ENCODE measurements at regions not wholly inside any gene's neighbourhood (a gene's known extent, or its start where the extent isn't known, plus 50 kb on each side); places are given as distances from the start of the nearest gene placed in this dataset.

- Histone ChIP-seq H3K9me3 (ENCODE audit: insufficient read depth, low read length) (no peaks in the 10 kb centered on the region), H3K4me1 (ENCODE audit: low read length) (no peaks in the 10 kb centered on the region), H3K4me3 (ENCODE audit: low read length) (no peak overlapping the region), H3K36me3 (replicated peaks; ENCODE audit: low read depth, low read length) (no peaks in the 10 kb centered on the region), H3K9ac (ENCODE audit: low read length) (no peak overlapping the region), H3K27ac (ENCODE audit: low read length) (no peak overlapping the region), H4K20me1 (ENCODE audit: insufficient read depth, low read length) (no peaks in the 10 kb centered on the region), H3K79me2 (ENCODE audit: low read length) (no peaks in the 10 kb centered on the region), H3K27me3 (ENCODE audit: low read depth, low read length) (no peaks in the 10 kb centered on the region), H2AFZ (ENCODE audit: low read depth, low read length) (no peak overlapping the region), H3K4me2 (ENCODE audit: low read length) (no peak overlapping the region)
- TF ChIP-seq CTCF (IDR thresholded peaks at IDR 0.05; ENCODE audit: low read depth, low read length) = no peak
- no peak for TF ChIP-seq EZH2phosphoT487 (IDR thresholded peaks at IDR 0.05; ENCODE audit: low read depth)
Measured at GRCh38 chr1:187257476-187257875, 428.7 kb downstream of the PLA2G4A start.

- no peak overlapping the region for H3K4me2 ChIP-seq (ENCODE audit: low read length)
- no peaks in the 10 kb centered on the region for H4K20me1 ChIP-seq (ENCODE audit: insufficient read depth, low read length)
- TF ChIP-seq CTCF (IDR thresholded peaks at IDR 0.05; ENCODE audit: low read depth, low read length) (no peak), EZH2phosphoT487 (IDR thresholded peaks at IDR 0.05; ENCODE audit: low read depth) (no peak)
Measured at GRCh38 chr1:187261637-187262036, 432.9 kb downstream of the PLA2G4A start.

GRCh38 chr1:187262731-187263130, 434.0 kb downstream of the PLA2G4A start:
- H2AFZ ChIP-seq (ENCODE audit: low read depth, low read length) = no peak overlapping the region
- no peak for TF ChIP-seq EZH2phosphoT487 (IDR thresholded peaks at IDR 0.05; ENCODE audit: low read depth)
- TF ChIP-seq CTCF (IDR thresholded peaks at IDR 0.05; ENCODE audit: low read depth, low read length) = no peak
- H3K4me1 ChIP-seq (ENCODE audit: low read length) = peaks cover 21% of the 10 kb centered on the region
- no peaks in the 10 kb centered on the region for H3K36me3 ChIP-seq (replicated peaks; ENCODE audit: low read depth, low read length)
- no peak overlapping the region for H3K9ac ChIP-seq (ENCODE audit: low read length)
- no peaks in the 10 kb centered on the region for H3K9me3 ChIP-seq (ENCODE audit: insufficient read depth, low read length)
- no peak overlapping the region for H3K4me2 ChIP-seq (ENCODE audit: low read length)
- no peak overlapping the region for H3K4me3 ChIP-seq (ENCODE audit: low read length)
- no peak overlapping the region for H3K27ac ChIP-seq (ENCODE audit: low read length)
- no peaks in the 10 kb centered on the region for H4K20me1 ChIP-seq (ENCODE audit: insufficient read depth, low read length)
- H3K27me3 ChIP-seq (ENCODE audit: low read depth, low read length) = peaks cover 4% of the 10 kb centered on the region; the same call in 1 of the 2 replicates
- no peaks in the 10 kb centered on the region for H3K79me2 ChIP-seq (ENCODE audit: low read length)

More at GRCh38 chr1:187261637-187262036, 432.9 kb downstream of the PLA2G4A start:
- Histone ChIP-seq H3K27me3 (ENCODE audit: low read depth, low read length) (peaks cover 4% of the 10 kb centered on the region; the same call in 1 of the 2 replicates), H3K36me3 (replicated peaks; ENCODE audit: low read depth, low read length) (no peaks in the 10 kb centered on the region), H3K9ac (ENCODE audit: low read length) (no peak overlapping the region), H3K4me1 (ENCODE audit: low read length) (peaks cover 21% of the 10 kb centered on the region), H3K79me2 (ENCODE audit: low read length) (no peaks in the 10 kb centered on the region), H3K27ac (ENCODE audit: low read length) (no peak overlapping the region), H3K9me3 (ENCODE audit: insufficient read depth, low read length) (no peaks in the 10 kb centered on the region), H3K4me3 (ENCODE audit: low read length) (no peak overlapping the region), H2AFZ (ENCODE audit: low read depth, low read length) (no peak overlapping the region)

- H3K4me2 ChIP-seq (ENCODE audit: low read length) = peak overlapping the region; percentile 15; the same call in 1 of the 2 replicates
- H2AFZ ChIP-seq (ENCODE audit: low read depth, low read length) = no peak overlapping the region
- H3K27ac ChIP-seq (ENCODE audit: low read length) = no peak overlapping the region
- no peaks in the 10 kb centered on the region for H3K79me2 ChIP-seq (ENCODE audit: low read length)
- no peak overlapping the region for H3K9ac ChIP-seq (ENCODE audit: low read length)
- H3K9me3 ChIP-seq (ENCODE audit: insufficient read depth, low read length) = no peaks in the 10 kb centered on the region
- no peak for TF ChIP-seq EZH2phosphoT487 (IDR thresholded peaks at IDR 0.05; ENCODE audit: low read depth)
- peak; percentile 90 for TF ChIP-seq CTCF (IDR thresholded peaks at IDR 0.05; ENCODE audit: low read depth, low read length)
- H3K4me3 ChIP-seq (ENCODE audit: low read length) = no peak overlapping the region
- H4K20me1 ChIP-seq (ENCODE audit: insufficient read depth, low read length) = no peaks in the 10 kb centered on the region
- no peaks in the 10 kb centered on the region for H3K36me3 ChIP-seq (replicated peaks; ENCODE audit: low read depth, low read length)
- peaks cover 25% of the 10 kb centered on the region for H3K4me1 ChIP-seq (ENCODE audit: low read length)
- H3K27me3 ChIP-seq (ENCODE audit: low read depth, low read length) = peaks cover 4% of the 10 kb centered on the region; the same call in 1 of the 2 replicates
Measured at GRCh38 chr1:187264995-187265602, 436.4 kb downstream of the PLA2G4A start.

All from OCI-LY3 (cell line).